ENCODE measurements at regions not wholly inside any gene's neighbourhood (a gene's known extent, or its start where the extent isn't known, plus 50 kb on each side); places are given as distances from the start of the nearest gene placed in this dataset.

GRCh38 chr5:8906303-8906967 is 639.4 kb downstream of the SEMA5A start:
- TF ChIP-seq CTCF (IDR thresholded peaks at IDR 0.05) = no peak
- Histone ChIP-seq H3K36me3 (no peaks in the 10 kb centered on the region), H3K4me3 (no peak overlapping the region), H3K27ac (no peak overlapping the region), H3K27me3 (replicated peaks; ENCODE audit: insufficient read depth) (no peaks in the 10 kb centered on the region), H3K9me3 (no peaks in the 10 kb centered on the region), H3K4me1 (ENCODE audit: control insufficient read depth in 1 of 2, low read depth in 2 of 2) (no peaks in the 10 kb centered on the region)
- DNase-seq (ENCODE audit: low spot score) (no peak), ATAC-seq (ENCODE audit: insufficient number of reproducible peaks, low FRiP score, low read depth) (no peak)

- H3K9me3 ChIP-seq = no peaks in the 10 kb centered on the region
- no peak for TF ChIP-seq CTCF (IDR thresholded peaks at IDR 0.05)
- H3K27ac ChIP-seq = no peak overlapping the region
- no peaks in the 10 kb centered on the region for H3K4me1 ChIP-seq (ENCODE audit: control insufficient read depth in 1 of 2, low read depth in 2 of 2)
- H3K27me3 ChIP-seq (replicated peaks; ENCODE audit: insufficient read depth) = no peaks in the 10 kb centered on the region
- ATAC-seq (ENCODE audit: insufficient number of reproducible peaks, low FRiP score, low read depth) = no peak
- H3K36me3 ChIP-seq = no peaks in the 10 kb centered on the region
- H3K4me3 ChIP-seq = no peak overlapping the region
- no peak for DNase-seq (ENCODE audit: low spot score)
These were observed 638.6 kb downstream of the SEMA5A start for GRCh38 chr5:8907168-8907868.

GRCh38 chr5:8908055-8908683 is 637.7 kb downstream of the SEMA5A start:
- Histone ChIP-seq H3K4me1 (ENCODE audit: control insufficient read depth in 1 of 2, low read depth in 2 of 2) (no peaks in the 10 kb centered on the region), H3K4me3 (no peak overlapping the region), H3K27ac (no peak overlapping the region), H3K36me3 (no peaks in the 10 kb centered on the region), H3K9me3 (no peaks in the 10 kb centered on the region), H3K27me3 (replicated peaks; ENCODE audit: insufficient read depth) (no peaks in the 10 kb centered on the region)
- ATAC-seq (ENCODE audit: insufficient number of reproducible peaks, low FRiP score, low read depth) (peak; percentile 18), DNase-seq (ENCODE audit: low spot score) (no peak)
- peak; percentile 43 for TF ChIP-seq CTCF (IDR thresholded peaks at IDR 0.05)

GRCh38 chr5:8912106-8912505 is 633.8 kb downstream of the SEMA5A start:
- ATAC-seq (ENCODE audit: insufficient number of reproducible peaks, low FRiP score, low read depth) (no peak), DNase-seq (ENCODE audit: low spot score) (no peak)
- H3K4me3 ChIP-seq = no peak overlapping the region
- H3K9me3 ChIP-seq = no peaks in the 10 kb centered on the region
- H3K4me1 ChIP-seq (ENCODE audit: control insufficient read depth in 1 of 2, low read depth in 2 of 2) = no peaks in the 10 kb centered on the region
- no peaks in the 10 kb centered on the region for H3K27me3 ChIP-seq (replicated peaks; ENCODE audit: insufficient read depth)
- no peaks in the 10 kb centered on the region for H3K36me3 ChIP-seq
- TF ChIP-seq CTCF (IDR thresholded peaks at IDR 0.05) = no peak
- no peak overlapping the region for H3K27ac ChIP-seq

GRCh38 chr5:8913522-8913921 is 632.4 kb downstream of the SEMA5A start:
- DNase-seq (ENCODE audit: low spot score) (no peak), ATAC-seq (ENCODE audit: insufficient number of reproducible peaks, low FRiP score, low read depth) (no peak)
- Histone ChIP-seq H3K27me3 (replicated peaks; ENCODE audit: insufficient read depth) (no peaks in the 10 kb centered on the region), H3K4me3 (no peak overlapping the region), H3K4me1 (ENCODE audit: control insufficient read depth in 1 of 2, low read depth in 2 of 2) (no peaks in the 10 kb centered on the region), H3K27ac (no peak overlapping the region), H3K36me3 (no peaks in the 10 kb centered on the region), H3K9me3 (no peaks in the 10 kb centered on the region)
- no peak for TF ChIP-seq CTCF (IDR thresholded peaks at IDR 0.05)

All from thoracic aorta (tissue), 2 donors.